ENCODE measurements at regions not wholly inside any gene's neighbourhood (a gene's known extent, or its start where the extent isn't known, plus 50 kb on each side); places are given as distances from the start of the nearest gene placed in this dataset.

GRCh38 chr17:70820276-70820675 lies 650.9 kb downstream of the KCNJ2 start:
- TF ChIP-seq TAF1 (IDR thresholded peaks at IDR 0.05; ENCODE audit: borderline replicate concordance, low read depth, low read length) (no peak), POLR2A (IDR thresholded peaks at IDR 0.05; ENCODE audit: low read depth, low read length) (no peak), POLR2AphosphoS5 (IDR thresholded peaks at IDR 0.05; ENCODE audit: low read depth, low read length) (no peak)
